ENCODE measurements at regions not wholly inside any gene's neighbourhood (a gene's known extent, or its start where the extent isn't known, plus 50 kb on each side); places are given as distances from the start of the nearest gene placed in this dataset.

DNA sequence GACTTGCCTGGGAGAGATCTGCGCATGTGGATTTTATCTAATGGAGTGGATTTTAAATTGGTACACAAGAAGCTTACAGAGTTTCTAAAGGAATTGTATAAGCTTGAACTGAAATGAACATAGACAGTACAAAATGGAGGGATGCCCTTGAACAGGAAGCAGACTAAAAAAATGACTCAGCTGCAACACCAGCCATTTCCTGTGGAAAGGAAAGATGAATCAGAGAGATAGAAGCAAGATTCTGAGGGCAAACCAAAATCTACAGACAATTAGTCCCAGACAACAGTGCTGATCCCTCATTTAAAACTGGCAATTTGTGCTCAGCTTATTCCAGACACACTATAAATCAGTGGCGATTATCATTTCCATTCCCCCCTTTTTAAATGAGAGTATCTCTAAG is 114.6 kb upstream of the TCF21 start:
- no peak for DNase-seq (ENCODE audit: low spot score)
- TF ChIP-seq, protein P1, sequence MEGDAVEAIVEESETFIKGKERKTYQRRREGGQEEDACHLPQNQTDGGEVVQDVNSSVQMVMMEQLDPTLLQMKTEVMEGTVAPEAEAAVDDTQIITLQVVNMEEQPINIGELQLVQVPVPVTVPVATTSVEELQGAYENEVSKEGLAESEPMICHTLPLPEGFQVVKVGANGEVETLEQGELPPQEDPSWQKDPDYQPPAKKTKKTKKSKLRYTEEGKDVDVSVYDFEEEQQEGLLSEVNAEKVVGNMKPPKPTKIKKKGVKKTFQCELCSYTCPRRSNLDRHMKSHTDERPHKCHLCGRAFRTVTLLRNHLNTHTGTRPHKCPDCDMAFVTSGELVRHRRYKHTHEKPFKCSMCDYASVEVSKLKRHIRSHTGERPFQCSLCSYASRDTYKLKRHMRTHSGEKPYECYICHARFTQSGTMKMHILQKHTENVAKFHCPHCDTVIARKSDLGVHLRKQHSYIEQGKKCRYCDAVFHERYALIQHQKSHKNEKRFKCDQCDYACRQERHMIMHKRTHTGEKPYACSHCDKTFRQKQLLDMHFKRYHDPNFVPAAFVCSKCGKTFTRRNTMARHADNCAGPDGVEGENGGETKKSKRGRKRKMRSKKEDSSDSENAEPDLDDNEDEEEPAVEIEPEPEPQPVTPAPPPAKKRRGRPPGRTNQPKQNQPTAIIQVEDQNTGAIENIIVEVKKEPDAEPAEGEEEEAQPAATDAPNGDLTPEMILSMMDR (IDR thresholded peaks at IDR 0.05; ENCODE audit: extremely low read depth, insufficient read depth, missing control alignments): no peak
- in situ Hi-C loops (cut with MboI; ENCODE audit: low pct_unique_long_range_greater_than_20kb, low sequenced_read_pairs, unreplicated experiment): no loop called here

DNA sequence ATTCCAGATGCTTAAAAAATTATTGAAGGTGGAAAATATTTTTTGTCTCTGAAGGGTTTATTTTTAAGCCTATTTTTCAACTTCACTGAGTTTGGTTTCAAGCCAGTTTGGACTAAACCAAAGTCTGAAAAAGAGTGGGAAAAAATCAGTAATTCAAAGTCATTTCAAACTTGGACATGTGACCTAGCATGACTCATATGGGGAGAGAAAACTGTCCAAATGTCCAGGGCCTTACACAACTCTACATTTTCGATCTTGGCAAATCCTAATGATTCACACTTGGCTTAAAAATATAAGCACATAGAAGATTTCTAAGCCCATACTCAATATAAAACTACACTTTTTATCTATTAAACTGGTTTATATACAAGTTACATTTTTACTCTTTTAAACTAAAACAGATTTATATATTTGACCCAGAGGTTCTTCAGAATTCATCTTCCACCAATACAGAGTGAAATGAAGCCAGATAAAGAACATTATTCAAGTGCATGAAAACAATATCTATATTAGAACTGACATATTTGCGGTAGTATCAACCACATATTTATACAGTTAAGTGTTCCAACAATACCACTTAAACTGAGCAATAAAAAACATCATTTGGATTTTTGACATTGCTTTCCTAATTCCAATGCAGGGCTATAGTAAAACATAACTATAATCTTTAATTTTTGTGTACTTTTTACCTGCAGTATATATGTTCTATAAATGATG is 110.3 kb upstream of the TCF21 start:
- in situ Hi-C loops (cut with MboI; ENCODE audit: low pct_unique_long_range_greater_than_20kb, low sequenced_read_pairs, unreplicated experiment): no loop called here
- DNase-seq (ENCODE audit: low spot score): no peak

DNA sequence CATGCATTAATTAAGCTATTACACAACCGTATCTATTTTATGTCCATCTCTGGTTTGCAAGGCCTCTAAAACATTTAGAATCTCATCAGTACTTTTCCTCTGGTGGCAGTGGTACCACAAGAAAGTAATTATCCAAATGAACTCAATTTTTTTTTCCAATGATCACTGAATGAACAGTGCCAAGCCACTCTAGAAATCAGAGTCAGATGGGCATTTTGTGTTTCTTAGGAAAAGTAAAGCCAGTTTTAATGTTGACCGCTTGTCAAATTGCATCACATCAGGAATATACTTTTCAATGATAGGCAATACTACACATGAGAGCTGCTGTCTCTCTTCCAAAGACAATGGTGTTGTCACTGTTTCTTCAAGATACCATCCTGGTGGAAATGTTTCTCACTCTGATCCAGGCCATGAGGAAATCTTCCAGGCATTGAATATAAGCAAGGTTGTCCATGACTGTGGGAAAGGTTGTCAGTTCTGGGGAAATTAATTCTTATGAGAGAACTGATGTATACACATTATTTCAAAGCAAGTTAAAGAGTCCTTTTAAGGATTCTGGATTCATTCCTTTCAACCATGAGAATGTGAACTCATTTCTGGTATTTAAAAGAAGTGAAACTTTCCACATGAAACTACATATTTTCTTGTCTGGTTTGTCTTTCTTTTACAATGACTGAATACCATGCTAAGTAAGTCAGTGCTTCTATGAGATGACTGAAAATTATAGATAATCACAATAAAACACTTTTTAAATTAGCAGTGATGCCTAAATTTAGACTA is 108.8 kb upstream of the TCF21 start:
- in situ Hi-C loops (cut with MboI; ENCODE audit: low pct_unique_long_range_greater_than_20kb, low sequenced_read_pairs, unreplicated experiment): no loop called here
- no peak for DNase-seq (ENCODE audit: low spot score)
- TF ChIP-seq, protein P1 (IDR thresholded peaks at IDR 0.05; ENCODE audit: extremely low read depth, insufficient read depth, missing control alignments): no peak

More for the DNA sequence above, 110.3 kb upstream of the TCF21 start:
- TF ChIP-seq, protein P1 (IDR thresholded peaks at IDR 0.05; ENCODE audit: extremely low read depth, insufficient read depth, missing control alignments): no peak

DNA sequence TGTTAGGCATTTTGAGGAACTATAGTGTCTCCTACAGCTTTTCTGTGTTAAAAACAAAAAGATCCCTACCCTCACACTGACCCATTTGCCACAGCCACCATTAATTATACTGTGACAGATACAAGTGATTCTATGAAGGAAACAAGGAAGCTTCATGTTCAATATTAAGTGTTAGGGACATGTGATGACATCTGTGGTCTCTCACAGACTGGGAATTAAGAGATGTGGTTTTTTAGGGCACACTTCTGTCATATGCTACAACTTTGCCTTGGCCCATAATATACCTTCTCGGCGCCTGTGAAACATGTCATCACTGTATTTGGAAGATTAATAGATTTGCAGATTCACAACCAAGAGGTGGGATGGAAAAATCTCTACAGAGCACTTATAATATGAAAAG is 102.9 kb upstream of the TCF21 start:
- no peak for DNase-seq (ENCODE audit: low spot score)
- TF ChIP-seq, protein P1 (IDR thresholded peaks at IDR 0.05; ENCODE audit: extremely low read depth, insufficient read depth, missing control alignments): no peak
- in situ Hi-C loops (cut with MboI; ENCODE audit: low pct_unique_long_range_greater_than_20kb, low sequenced_read_pairs, unreplicated experiment): no loop called here

DNA sequence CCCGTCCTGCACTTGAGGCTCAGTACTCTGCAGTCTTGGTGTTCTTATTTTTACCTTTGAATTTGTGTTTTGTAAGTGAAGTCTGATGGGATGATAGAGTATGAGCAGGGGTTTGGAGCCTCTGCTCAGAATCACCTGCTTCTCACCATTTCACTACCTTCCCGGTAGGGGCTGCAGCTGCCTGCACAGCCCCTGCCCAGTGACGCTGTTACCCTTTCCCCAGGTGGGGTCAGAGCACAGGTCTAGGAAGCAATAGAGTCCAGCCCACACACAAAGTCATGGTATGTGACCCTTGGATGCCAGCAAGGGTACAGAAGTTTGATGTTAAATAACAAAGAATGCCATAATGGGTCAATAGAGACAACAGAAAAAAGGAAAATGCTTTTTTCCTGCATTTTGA is 101.8 kb upstream of the TCF21 start:
- TF ChIP-seq, protein P1 (IDR thresholded peaks at IDR 0.05; ENCODE audit: extremely low read depth, insufficient read depth, missing control alignments): no peak
- in situ Hi-C loops (cut with MboI; ENCODE audit: low pct_unique_long_range_greater_than_20kb, low sequenced_read_pairs, unreplicated experiment): no loop called here
- DNase-seq (ENCODE audit: low spot score): no peak

DNA sequence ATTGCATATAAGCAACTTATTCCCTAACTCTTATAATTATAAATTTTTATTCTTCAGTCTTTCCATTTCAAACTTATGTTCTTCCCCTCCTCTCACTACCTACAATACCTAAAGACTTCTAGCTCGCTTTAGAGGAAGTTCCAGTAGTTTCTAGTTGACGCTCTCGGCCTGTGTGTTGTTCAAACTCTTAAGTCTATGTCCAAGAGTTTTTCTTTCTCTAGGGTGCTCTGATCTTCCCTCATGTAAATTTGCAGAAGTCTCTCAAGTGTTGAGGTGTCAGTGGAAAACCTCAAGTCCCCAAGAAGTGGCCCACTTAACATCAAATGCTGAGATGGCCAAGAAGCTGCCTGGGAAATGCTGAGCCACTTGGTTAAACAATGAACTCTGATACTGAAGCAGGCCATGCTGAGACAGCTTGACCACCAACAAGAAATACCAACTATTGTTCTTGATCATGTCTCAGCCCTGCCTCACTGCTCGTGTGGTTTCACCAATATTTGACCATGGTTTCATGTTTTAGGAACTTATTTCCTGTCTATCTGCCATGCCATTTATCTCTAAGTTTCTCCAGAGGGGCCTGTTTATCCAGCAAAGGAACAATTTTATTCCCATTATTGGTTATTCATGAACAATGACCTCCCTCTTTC is 100.9 kb upstream of the TCF21 start:
- TF ChIP-seq, protein P1 (IDR thresholded peaks at IDR 0.05; ENCODE audit: extremely low read depth, insufficient read depth, missing control alignments): no peak
- in situ Hi-C loops (cut with MboI; ENCODE audit: low pct_unique_long_range_greater_than_20kb, low sequenced_read_pairs, unreplicated experiment): no loop called here
- DNase-seq (ENCODE audit: low spot score): no peak
